Activated CD8-positive, alpha-beta T cell treated with anti-CD3 and anti-CD28 coated beads, Interleukin-2, amount 10 ng/mL, durations not matched to agents 7 days and 5 days (primary cell): ENCODE measurements at regions not wholly inside any gene's neighbourhood (a gene's known extent, or its start where the extent isn't known, plus 50 kb on each side); places are given as distances from the start of the nearest gene placed in this dataset.

ENCODE experiments used
- ATAC-seq: fragments of 150-1000 bp; cut with Tn5 transposase; one replicate; pipeline ENCODE4 v1.10.0; 2021; ENCODE audit warnings: moderate library complexity
- CTCF ChIA-PET: fragments of 350-600 bp; sonication (Branson Sonifier 250); formaldehyde crosslinking; loops from one replicate; lab custom pipeline; 2021; ENCODE audit warnings: antibody characterized with exemption; lab: Charles Lee
- POLR2A ChIA-PET: fragments of 350-600 bp; sonication (Branson Sonifier 250); formaldehyde crosslinking; loops from one replicate; lab custom pipeline; 2021; ENCODE audit warnings: antibody characterized with exemption; lab: Charles Lee
- DNase-seq: peaks from one replicate; pipeline ENCODE4 v3.0.0-alpha.2; 2020
- H3K27ac Mint-ChIP-seq: one replicate; pipeline ENCODE4 v1.8.0; 2021; ENCODE audit warnings: mild to moderate bottlenecking, mixed read lengths
- H3K27me3 Mint-ChIP-seq: one replicate; pipeline ENCODE4 v1.8.0; 2021; ENCODE audit warnings: low read depth, mixed read lengths
- H3K36me3 Mint-ChIP-seq: one replicate; pipeline ENCODE4 v1.8.0; 2021; ENCODE audit warnings: low read depth, mixed read lengths
- H3K4me1 Mint-ChIP-seq: one replicate; pipeline ENCODE4 v1.8.0; 2021; ENCODE audit warnings: low read depth, mixed read lengths
- H3K4me3 Mint-ChIP-seq: one replicate; pipeline ENCODE4 v1.8.0; 2021; ENCODE audit warnings: mild to moderate bottlenecking, mixed read lengths
- H3K9me3 Mint-ChIP-seq: one replicate; pipeline ENCODE4 v1.8.0; 2022; ENCODE audit warnings: mixed read lengths; ENCODE audit not compliant: insufficient read depth

DNA sequence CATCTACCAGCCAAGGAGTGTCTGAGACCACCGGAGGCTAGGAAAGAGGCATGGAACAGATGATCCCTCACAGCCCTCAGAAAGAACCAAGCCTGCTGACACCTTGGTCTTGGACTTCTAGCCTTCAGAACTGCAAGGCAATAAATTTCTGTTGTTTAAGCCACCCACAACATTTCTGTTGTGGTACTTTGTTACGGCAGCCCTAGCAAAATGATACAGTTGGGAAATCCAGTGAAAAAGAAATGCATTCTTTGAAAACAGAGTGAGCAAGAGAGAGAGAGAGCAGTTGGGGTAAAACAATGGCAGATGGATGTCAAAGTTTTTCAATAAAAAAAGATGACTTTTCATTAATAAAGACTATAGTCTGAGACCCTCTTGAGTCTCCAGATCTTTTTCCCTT lies 219.4 kb downstream of the NFKBIZ start:
- ATAC-seq (no peak), DNase-seq (no peak)
- H3K4me3 Mint-ChIP-seq, result no peak overlapping the region
- no peaks in the 10 kb centered on the region for H3K27me3 Mint-ChIP-seq
- no peaks in the 10 kb centered on the region for H3K4me1 Mint-ChIP-seq
- CTCF ChIA-PET, result no interaction called here
- H3K9me3 Mint-ChIP-seq, result no peaks in the 10 kb centered on the region
- no peak overlapping the region for H3K27ac Mint-ChIP-seq
- POLR2A ChIA-PET, result no interaction called here
- H3K36me3 Mint-ChIP-seq, result no peaks in the 10 kb centered on the region

DNA sequence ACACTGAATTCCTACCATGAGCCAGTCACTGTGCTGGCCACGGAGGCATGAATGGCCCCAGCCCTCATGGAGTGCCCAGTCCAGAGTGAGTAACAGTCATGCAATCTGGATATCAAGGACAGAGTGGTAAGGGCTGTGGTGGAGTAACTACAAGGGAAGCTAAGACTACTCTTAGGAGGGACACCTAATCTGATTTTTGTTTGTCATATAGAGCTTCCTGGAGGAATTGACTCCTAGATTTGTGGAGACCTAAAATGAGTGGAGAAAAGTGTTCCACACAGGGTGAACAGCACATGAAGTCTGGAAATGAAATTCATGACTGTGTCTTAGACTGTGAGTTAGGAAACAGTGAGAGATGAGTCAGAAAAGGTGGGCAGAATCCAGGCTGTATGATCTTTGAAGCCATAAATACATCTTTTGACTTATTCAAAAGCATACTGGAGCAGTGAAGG lies 219.9 kb downstream of the NFKBIZ start:
- H3K27ac Mint-ChIP-seq, result no peak overlapping the region
- H3K36me3 Mint-ChIP-seq, result no peaks in the 10 kb centered on the region
- no peaks in the 10 kb centered on the region for H3K9me3 Mint-ChIP-seq
- DNase-seq (no peak), ATAC-seq (no peak)
- CTCF ChIA-PET, result no interaction called here
- H3K4me3 Mint-ChIP-seq, result no peak overlapping the region
- H3K27me3 Mint-ChIP-seq, result no peaks in the 10 kb centered on the region
- no peaks in the 10 kb centered on the region for H3K4me1 Mint-ChIP-seq
- POLR2A ChIA-PET, result no interaction called here

DNA sequence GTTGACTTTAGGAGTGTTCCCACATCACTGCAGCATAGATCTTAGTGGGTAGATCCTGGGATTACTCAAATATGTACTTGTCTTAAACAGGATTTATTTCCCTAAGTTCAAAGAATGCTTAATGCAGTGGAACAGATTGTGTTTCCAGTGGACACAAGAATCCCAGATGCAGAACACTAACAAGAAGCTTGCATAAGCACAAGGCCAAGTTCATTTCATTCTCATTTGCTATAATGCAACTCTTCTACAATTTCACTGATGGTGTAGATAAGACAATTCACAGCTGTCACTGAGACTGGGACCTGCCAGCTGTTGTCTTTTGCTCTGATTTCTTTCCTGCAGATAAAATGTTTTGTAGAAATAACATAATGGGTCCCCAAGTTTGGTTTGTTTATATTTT lies 225.6 kb downstream of the NFKBIZ start:
- ATAC-seq (no peak), DNase-seq (no peak)
- POLR2A ChIA-PET, result no interaction called here
- no peak overlapping the region for H3K4me3 Mint-ChIP-seq
- no peaks in the 10 kb centered on the region for H3K9me3 Mint-ChIP-seq
- H3K27me3 Mint-ChIP-seq, result no peaks in the 10 kb centered on the region
- no peaks in the 10 kb centered on the region for H3K36me3 Mint-ChIP-seq
- peaks cover 17% of the 10 kb centered on the region for H3K4me1 Mint-ChIP-seq
- CTCF ChIA-PET, result no interaction called here
- H3K27ac Mint-ChIP-seq, result no peak overlapping the region

DNA sequence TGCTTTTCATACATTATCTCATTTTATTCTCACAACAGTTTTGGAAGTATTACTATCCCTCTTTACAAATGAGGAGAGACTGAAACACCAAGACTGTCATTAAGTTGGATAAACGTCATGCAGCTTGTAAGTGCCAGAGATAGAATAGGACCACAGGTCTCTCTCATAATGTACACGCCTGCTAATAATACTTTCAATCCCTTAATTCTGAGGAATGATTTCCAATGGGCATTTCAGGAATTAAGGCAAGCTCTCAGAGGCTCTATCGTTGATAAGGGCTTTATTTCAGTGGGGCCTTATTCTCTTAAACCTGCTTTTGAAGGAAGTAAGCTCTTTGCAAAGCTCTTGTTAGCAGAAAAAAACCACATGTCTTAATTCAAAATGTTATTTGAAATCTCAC lies 229.1 kb downstream of the NFKBIZ start:
- no peaks in the 10 kb centered on the region for H3K9me3 Mint-ChIP-seq
- POLR2A ChIA-PET, result interaction anchor here (0.8 to 2.9 kb wide), 2 partner anchors 15 to 229 kb away, joined by 3 to 7 read pairs; partner anchors contain the start of gene NFKBIZ
- no peak for DNase-seq
- H3K36me3 Mint-ChIP-seq, result peaks cover 3% of the 10 kb centered on the region
- no peak for ATAC-seq
- H3K27ac Mint-ChIP-seq, result peak overlapping the region; percentile 79
- peaks cover 21% of the 10 kb centered on the region for H3K4me1 Mint-ChIP-seq
- CTCF ChIA-PET, result interaction anchor here (1.0 kb wide), 1 partner anchor 147 kb away, joined by 5 read pairs; no protein-coding TSS in a partner anchor
- no peak overlapping the region for H3K4me3 Mint-ChIP-seq
- no peaks in the 10 kb centered on the region for H3K27me3 Mint-ChIP-seq

DNA sequence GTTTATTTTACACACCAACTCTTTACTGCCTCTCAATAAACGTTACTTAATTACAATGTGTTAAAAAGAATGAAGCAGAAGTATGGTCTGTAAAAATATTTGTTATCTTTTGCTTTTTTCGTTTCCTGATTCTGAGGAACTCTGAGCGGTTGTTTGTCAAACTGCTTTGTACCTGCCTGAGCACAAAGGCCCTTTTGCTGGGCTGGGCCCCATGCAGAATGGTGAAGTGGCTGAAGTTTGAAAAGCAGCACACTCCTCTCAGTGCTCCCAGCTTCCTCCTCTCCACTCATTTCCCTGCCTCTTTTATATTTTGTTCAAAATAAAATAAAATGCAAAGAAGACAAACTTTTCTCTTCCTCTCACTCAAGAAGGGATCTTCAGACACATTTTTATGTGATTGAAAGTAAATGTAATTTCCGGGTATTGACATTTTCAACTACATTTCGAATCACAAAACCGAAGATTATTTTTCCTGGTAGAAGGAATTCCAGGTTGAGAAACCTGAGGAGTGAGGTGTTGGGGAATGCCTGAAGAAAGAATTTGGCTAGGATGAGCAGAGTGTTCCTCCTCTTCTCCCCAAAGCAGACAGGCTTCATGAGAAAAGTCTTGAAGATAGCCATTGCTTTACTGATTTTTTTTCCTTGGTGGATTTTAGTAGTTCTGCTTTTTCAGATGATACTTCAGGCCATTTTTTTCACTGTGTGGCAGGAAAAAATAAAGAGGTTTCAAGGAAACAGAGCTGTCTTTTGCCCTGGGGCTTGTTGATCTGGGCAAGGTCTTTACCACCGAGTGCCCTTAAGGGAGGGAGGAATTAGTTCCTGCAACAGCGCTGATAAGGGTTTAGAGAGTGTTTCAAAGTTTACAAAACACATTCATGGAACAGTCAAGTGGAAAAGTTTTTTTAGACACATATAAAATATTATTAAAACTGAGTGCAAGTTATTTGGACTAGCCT lies 229.8 kb downstream of the NFKBIZ start:
- ATAC-seq, result peak; percentile 53
- H3K4me1 Mint-ChIP-seq, result peaks cover 21% of the 10 kb centered on the region

DNA sequence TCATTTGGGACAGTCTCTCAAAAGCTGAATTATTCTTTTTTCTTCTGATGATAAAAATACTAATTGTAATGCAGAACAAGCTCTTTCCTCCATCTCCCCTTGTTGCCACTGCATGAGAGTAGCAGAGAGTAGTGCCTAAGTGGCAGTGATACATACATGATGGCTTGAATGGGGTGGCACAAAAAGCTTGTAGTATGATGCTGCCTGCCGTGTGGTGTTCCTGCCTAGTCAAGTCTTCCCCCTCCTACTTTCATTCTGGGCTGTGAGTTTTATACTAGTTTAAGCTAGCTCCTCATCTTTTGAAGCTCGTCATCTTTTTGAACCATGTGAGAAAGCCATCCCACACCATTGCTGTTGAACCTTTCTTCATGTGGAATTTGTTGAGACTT lies 230.5 kb downstream of the NFKBIZ start:
- Mint-ChIP-seq H3K36me3 (peaks cover 5% of the 10 kb centered on the region), H3K9me3 (no peaks in the 10 kb centered on the region), H3K27me3 (no peaks in the 10 kb centered on the region), H3K27ac (no peak overlapping the region), H3K4me1 (peaks cover 21% of the 10 kb centered on the region), H3K4me3 (no peak overlapping the region)
- ChIA-PET CTCF (interaction anchor here (0.7 to 1.5 kb wide), 7 partner anchors 9 to 277 kb away, joined by 3 to 4 read pairs (median 3); no protein-coding TSS in a partner anchor), POLR2A (interaction anchor here (1.1 to 2.9 kb wide), 2 partner anchors 155 to 230 kb away, joined by 4 to 7 read pairs; partner anchors contain the start of gene NFKBIZ)
- ATAC-seq, result no peak
- DNase-seq, result no peak

More for the DNA sequence above, 229.8 kb downstream of the NFKBIZ start:
- H3K27ac Mint-ChIP-seq, result peak overlapping the region; percentile 79
- no peaks in the 10 kb centered on the region for H3K9me3 Mint-ChIP-seq
- peaks cover 4% of the 10 kb centered on the region for H3K36me3 Mint-ChIP-seq
- H3K27me3 Mint-ChIP-seq, result no peaks in the 10 kb centered on the region
- peak overlapping the region; percentile 8 for H3K4me3 Mint-ChIP-seq
- DNase-seq, result no peak
- ChIA-PET CTCF (interaction anchor here (0.7 to 1.5 kb wide), 7 partner anchors 9 to 276 kb away, joined by 3 to 5 read pairs (median 3); no protein-coding TSS in a partner anchor), POLR2A (interaction anchor here (1.1 to 2.9 kb wide), 2 partner anchors 154 to 230 kb away, joined by 4 to 7 read pairs; partner anchors contain the start of gene NFKBIZ)

DNA sequence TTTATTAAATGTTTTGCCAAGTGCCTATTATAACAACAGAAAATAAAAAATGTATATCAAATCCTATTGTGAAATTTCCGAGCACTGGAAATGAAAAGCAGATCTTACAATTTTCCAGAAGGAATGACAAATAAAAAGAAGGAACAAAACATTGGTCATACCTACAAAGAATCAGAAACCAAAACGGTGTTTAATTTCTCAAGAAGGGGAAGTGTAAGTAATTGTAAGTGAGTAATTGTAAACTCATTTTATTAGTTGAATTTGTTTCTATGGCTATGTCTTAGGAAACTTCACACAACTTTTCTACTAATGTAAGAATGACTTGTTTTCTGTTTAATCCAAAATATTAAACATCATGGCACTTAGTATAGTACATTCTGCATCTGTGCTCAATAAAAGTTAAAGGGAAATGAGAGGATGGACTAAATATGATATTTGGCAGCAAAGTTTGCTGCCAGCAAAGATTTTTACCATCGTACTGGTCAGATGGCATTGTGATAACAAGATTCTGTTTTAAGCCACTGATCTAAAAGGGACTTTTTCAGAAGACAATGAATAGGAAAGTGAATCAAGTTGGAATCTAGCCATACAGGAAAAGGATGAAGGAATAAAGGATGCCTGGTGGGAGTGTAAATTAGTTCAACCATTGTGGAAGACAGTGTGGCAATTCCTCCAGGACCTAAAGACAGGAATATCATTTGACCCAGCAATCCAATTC lies 232.4 kb downstream of the NFKBIZ start:
- ChIA-PET CTCF (no interaction called here), POLR2A (no interaction called here)
- no peak overlapping the region for H3K4me3 Mint-ChIP-seq
- DNase-seq, result no peak
- no peak overlapping the region for H3K27ac Mint-ChIP-seq
- H3K9me3 Mint-ChIP-seq, result peaks cover 4% of the 10 kb centered on the region
- peaks cover 5% of the 10 kb centered on the region for H3K36me3 Mint-ChIP-seq
- H3K27me3 Mint-ChIP-seq, result no peaks in the 10 kb centered on the region
- ATAC-seq, result no peak
- H3K4me1 Mint-ChIP-seq, result peaks cover 30% of the 10 kb centered on the region

DNA sequence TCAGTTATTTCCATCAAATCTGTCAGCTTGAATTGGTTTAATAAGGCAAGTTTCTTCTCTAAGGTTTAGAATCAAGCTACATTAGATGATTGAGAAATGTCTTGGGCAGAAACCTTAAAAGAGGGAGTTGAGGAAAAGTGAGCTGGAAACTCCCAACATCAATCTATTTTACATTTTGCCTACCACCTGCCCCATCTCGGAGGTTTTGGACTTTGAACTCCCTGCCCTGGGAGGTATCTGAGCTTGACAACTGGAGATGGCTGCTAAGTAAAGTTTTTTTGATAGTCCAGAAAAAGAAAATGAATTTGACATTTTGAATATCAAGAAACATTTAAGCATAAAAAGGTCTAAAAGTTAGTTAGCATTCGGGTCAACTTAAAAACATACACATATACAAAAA lies 234.2 kb downstream of the NFKBIZ start:
- POLR2A ChIA-PET, result no interaction called here
- H3K4me1 Mint-ChIP-seq, result peaks cover 29% of the 10 kb centered on the region

DNA sequence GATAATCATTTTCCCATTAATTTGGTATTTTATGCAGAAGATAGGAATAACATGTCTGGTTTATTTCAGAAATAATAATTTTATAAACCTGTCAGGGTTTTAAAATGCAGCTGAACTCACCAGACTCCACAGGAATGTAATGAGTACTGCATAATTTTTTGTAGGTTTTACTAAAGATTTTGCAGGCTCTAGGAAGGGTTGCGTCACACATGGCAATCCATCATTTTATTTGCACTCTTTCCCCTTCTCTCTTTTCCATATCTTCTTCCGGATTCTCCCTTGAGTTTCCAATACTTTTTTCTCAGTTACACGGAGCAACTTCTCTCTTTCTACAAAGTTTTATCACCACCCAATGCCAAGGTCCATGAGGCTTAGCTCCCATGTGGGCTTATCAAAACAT lies 234.7 kb downstream of the NFKBIZ start:
- Mint-ChIP-seq H3K36me3 (peaks cover 5% of the 10 kb centered on the region), H3K27me3 (no peaks in the 10 kb centered on the region), H3K4me1 (peaks cover 23% of the 10 kb centered on the region), H3K9me3 (peaks cover 4% of the 10 kb centered on the region), H3K4me3 (no peak overlapping the region), H3K27ac (no peak overlapping the region)
- POLR2A ChIA-PET, result interaction anchor here (0.6 kb wide), 1 partner anchor 399 kb away, joined by 3 read pairs; no protein-coding TSS in a partner anchor
- no peak for DNase-seq
- CTCF ChIA-PET, result interaction anchor here (2.6 kb wide), 1 partner anchor 142 kb away, joined by 8 read pairs; no protein-coding TSS in a partner anchor
- ATAC-seq, result no peak

More for the DNA sequence above, 234.2 kb downstream of the NFKBIZ start:
- Mint-ChIP-seq H3K27ac (no peak overlapping the region), H3K4me3 (no peak overlapping the region), H3K9me3 (peaks cover 4% of the 10 kb centered on the region), H3K36me3 (peaks cover 5% of the 10 kb centered on the region), H3K27me3 (no peaks in the 10 kb centered on the region)
- DNase-seq (no peak), ATAC-seq (no peak)
- CTCF ChIA-PET, result interaction anchor here (2.6 kb wide), 1 partner anchor 142 kb away, joined by 8 read pairs; no protein-coding TSS in a partner anchor

DNA sequence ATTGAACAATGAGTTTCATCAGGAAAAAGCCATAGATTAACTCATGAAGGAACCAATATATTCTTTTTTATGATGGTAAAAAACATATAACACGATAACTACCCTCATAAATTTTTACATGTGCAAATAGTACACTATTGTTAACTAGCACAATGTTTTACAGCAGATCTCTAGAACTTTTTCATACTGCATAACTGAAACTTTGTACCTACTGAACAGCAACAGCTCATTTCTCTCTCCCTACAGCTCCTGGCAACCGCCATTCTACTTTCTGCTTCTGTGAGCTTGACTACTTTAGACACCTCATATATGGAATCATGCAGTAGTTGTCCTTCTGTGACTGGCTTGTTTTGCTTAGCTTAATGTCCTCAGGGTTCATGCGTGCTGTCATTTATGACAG lies 235.4 kb downstream of the NFKBIZ start:
- CTCF ChIA-PET, result interaction anchor here (1.7 to 2.6 kb wide), 2 partner anchors 141 to 145 kb away, joined by 4 to 8 read pairs; no protein-coding TSS in a partner anchor
- H3K4me3 Mint-ChIP-seq, result no peak overlapping the region
- H3K27ac Mint-ChIP-seq, result no peak overlapping the region
- H3K36me3 Mint-ChIP-seq, result peaks cover 5% of the 10 kb centered on the region
- DNase-seq, result no peak
- H3K4me1 Mint-ChIP-seq, result peaks cover 17% of the 10 kb centered on the region
- no peak for ATAC-seq
- POLR2A ChIA-PET, result interaction anchor here (0.6 kb wide), 1 partner anchor 400 kb away, joined by 3 read pairs; no protein-coding TSS in a partner anchor
- H3K27me3 Mint-ChIP-seq, result no peaks in the 10 kb centered on the region
- peaks cover 4% of the 10 kb centered on the region for H3K9me3 Mint-ChIP-seq
